Gastrocnemius medialis (tissue), 4 donors: ENCODE measurements at regions not wholly inside any gene's neighbourhood (a gene's known extent, or its start where the extent isn't known, plus 50 kb on each side); places are given as distances from the start of the nearest gene placed in this dataset.

Experiments used
- POLR2A ChIP-seq, 2 donors: fragments of 450-650 bp; IDR thresholded peaks; one replicate each; pipeline ENCODE4 v1.6.1; 2017; ENCODE audit warnings: antibody characterized with exemption in 2 of 2, mild to moderate bottlenecking in 2 of 2, moderate library complexity in 2 of 2
- TF ChIP-seq, protein P1 (sequence below), 5 experiments: fragments of 450-650 bp in 3 of 5; fragments of 200-600 bp in 2 of 5; sonication (generic) in 2 of 5; IDR thresholded peaks in 4 of 5; conservative IDR thresholded peaks in 1 of 5; 1 replicate in 4 of 5; 2 replicates in 1 of 5; pipeline ENCODE4 v1.5.1; 2016 to 2019; ENCODE audit warnings: antibody characterized with exemption in 5 of 5, mild to moderate bottlenecking in 3 of 5, moderate library complexity in 3 of 5

DNA sequence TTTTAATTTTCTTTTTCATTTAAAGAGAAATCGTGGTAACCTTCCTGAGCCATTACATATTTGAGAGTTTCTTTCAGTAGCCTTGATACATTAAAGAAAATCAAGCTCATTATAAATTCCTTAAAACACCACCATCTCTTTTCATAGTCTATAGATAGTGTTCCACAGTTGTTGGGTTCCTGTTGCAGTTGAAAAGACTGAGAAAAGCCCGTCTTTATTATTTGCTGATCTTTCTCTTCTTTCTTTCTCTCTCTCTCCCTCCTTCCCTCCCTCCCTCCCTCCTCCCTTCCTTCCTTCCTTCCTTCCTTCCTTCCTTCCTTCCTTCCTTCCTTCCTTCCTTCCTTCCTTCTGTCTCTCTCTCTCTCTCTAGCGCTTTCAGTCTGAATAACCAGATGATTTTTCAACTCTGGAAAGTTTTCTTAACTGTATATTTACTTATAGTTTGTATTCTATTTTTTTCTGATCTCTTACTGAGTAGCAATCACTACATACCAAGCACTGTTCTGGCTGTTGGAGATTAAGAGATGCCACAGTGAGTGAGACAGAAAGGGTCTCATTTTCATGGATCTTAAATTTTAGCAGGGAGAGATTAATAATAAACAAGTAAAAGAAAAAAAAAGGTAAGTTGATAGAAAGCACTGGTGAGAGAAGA lies 157.5 kb downstream of the TINAG start:
- TF ChIP-seq, protein P1, sequence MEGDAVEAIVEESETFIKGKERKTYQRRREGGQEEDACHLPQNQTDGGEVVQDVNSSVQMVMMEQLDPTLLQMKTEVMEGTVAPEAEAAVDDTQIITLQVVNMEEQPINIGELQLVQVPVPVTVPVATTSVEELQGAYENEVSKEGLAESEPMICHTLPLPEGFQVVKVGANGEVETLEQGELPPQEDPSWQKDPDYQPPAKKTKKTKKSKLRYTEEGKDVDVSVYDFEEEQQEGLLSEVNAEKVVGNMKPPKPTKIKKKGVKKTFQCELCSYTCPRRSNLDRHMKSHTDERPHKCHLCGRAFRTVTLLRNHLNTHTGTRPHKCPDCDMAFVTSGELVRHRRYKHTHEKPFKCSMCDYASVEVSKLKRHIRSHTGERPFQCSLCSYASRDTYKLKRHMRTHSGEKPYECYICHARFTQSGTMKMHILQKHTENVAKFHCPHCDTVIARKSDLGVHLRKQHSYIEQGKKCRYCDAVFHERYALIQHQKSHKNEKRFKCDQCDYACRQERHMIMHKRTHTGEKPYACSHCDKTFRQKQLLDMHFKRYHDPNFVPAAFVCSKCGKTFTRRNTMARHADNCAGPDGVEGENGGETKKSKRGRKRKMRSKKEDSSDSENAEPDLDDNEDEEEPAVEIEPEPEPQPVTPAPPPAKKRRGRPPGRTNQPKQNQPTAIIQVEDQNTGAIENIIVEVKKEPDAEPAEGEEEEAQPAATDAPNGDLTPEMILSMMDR (IDR thresholded peaks at IDR 0.05 in 4 of 5, conservative IDR thresholded peaks at IDR 0.05 in 1 of 5): no peak
- TF ChIP-seq POLR2A (IDR thresholded peaks at IDR 0.05): no peak
